ENCODE measurements at regions not wholly inside any gene's neighbourhood (a gene's known extent, or its start where the extent isn't known, plus 50 kb on each side); places are given as distances from the start of the nearest gene placed in this dataset.

- no peak for DNase-seq (ENCODE audit: low spot score in 2 of 2)
- ATAC-seq: no peak
- peaks cover 5 to 12% of the 10 kb centered on the region in 2 donors for H3K9me3 Mint-ChIP-seq
- H3K36me3 Mint-ChIP-seq: no peaks in the 10 kb centered on the region
- H3K27ac Mint-ChIP-seq: no peak overlapping the region
Observed at GRCh38 chr14:80146941-80147340, 64.4 kb downstream of the DIO2 start.

- Mint-ChIP-seq H3K27ac (no peak overlapping the region), H3K36me3 (peaks cover 0 to 26% of the 10 kb centered on the region in 2 donors), H3K9me3 (peaks cover 33 to 41% of the 10 kb centered on the region in 2 donors)
- DNase-seq (ENCODE audit: low spot score in 2 of 2) (peak in 1 of 2 donors; percentile 2), ATAC-seq (no peak)
Observed at GRCh38 chr14:80136358-80136757, 74.9 kb downstream of the DIO2 start.

- peaks cover 0 to 20% of the 10 kb centered on the region in 2 donors for H3K36me3 Mint-ChIP-seq
- no peak overlapping the region for H3K27ac Mint-ChIP-seq
- peaks cover 29 to 33% of the 10 kb centered on the region in 2 donors for H3K9me3 Mint-ChIP-seq
- DNase-seq (ENCODE audit: low spot score in 2 of 2): no peak
- no peak for ATAC-seq
Observed at GRCh38 chr14:80135305-80136088, 75.8 kb downstream of the DIO2 start.

GRCh38 chr14:80134321-80134720, 77.0 kb downstream of the DIO2 start:
- peaks cover 30 to 31% of the 10 kb centered on the region in 2 donors for H3K9me3 Mint-ChIP-seq

GRCh38 chr14:80133457-80133856, 77.8 kb downstream of the DIO2 start:
- Mint-ChIP-seq H3K27ac (no peak overlapping the region), H3K36me3 (peaks cover 0 to 20% of the 10 kb centered on the region in 2 donors), H3K9me3 (peaks cover 30 to 31% of the 10 kb centered on the region in 2 donors)
- DNase-seq (ENCODE audit: low spot score in 2 of 2) (no peak), ATAC-seq (no peak)

More at GRCh38 chr14:80134321-80134720, 77.0 kb downstream of the DIO2 start:
- ATAC-seq (no peak), DNase-seq (ENCODE audit: low spot score in 2 of 2) (no peak)
- peaks cover 0 to 20% of the 10 kb centered on the region in 2 donors for H3K36me3 Mint-ChIP-seq
- no peak overlapping the region for H3K27ac Mint-ChIP-seq

- no peak overlapping the region for H3K27ac Mint-ChIP-seq
Observed at GRCh38 chr14:80127466-80127865, 83.8 kb downstream of the DIO2 start.

GRCh38 chr14:80124794-80125193, 86.5 kb downstream of the DIO2 start:
- Mint-ChIP-seq H3K36me3 (peaks cover 0 to 4% of the 10 kb centered on the region in 2 donors), H3K27ac (no peak overlapping the region), H3K9me3 (peaks cover 17 to 29% of the 10 kb centered on the region in 2 donors)
- DNase-seq (ENCODE audit: low spot score in 2 of 2) (no peak), ATAC-seq (no peak)

More at GRCh38 chr14:80127466-80127865, 83.8 kb downstream of the DIO2 start:
- ATAC-seq (no peak), DNase-seq (ENCODE audit: low spot score in 2 of 2) (no peak)
- H3K36me3 Mint-ChIP-seq: no peaks in the 10 kb centered on the region
- peaks cover 10 to 23% of the 10 kb centered on the region in 2 donors for H3K9me3 Mint-ChIP-seq

- no peak for ATAC-seq
- H3K27ac Mint-ChIP-seq: no peak overlapping the region
- peaks cover 17 to 34% of the 10 kb centered on the region in 2 donors for H3K9me3 Mint-ChIP-seq
Observed at GRCh38 chr14:80117876-80118275, 93.4 kb downstream of the DIO2 start.

GRCh38 chr14:80116157-80116556, 95.1 kb downstream of the DIO2 start:
- ATAC-seq: no peak
- Mint-ChIP-seq H3K36me3 (no peaks in the 10 kb centered on the region), H3K9me3 (peaks cover 9 to 25% of the 10 kb centered on the region in 2 donors), H3K27ac (no peak overlapping the region)
- DNase-seq (ENCODE audit: low spot score in 2 of 2): no peak

More at GRCh38 chr14:80117876-80118275, 93.4 kb downstream of the DIO2 start:
- peaks cover 0 to 4% of the 10 kb centered on the region in 2 donors for H3K36me3 Mint-ChIP-seq
- no peak for DNase-seq (ENCODE audit: low spot score in 2 of 2)

- H3K27ac Mint-ChIP-seq: peak overlapping the region in 1 of 2 donors; percentile 10
- peaks cover 0 to 4% of the 10 kb centered on the region in 2 donors for H3K36me3 Mint-ChIP-seq
- ATAC-seq (no peak), DNase-seq (ENCODE audit: low spot score in 2 of 2) (no peak)
- H3K9me3 Mint-ChIP-seq: peaks cover 10 to 23% of the 10 kb centered on the region in 2 donors
Observed at GRCh38 chr14:80110721-80111120, 100.6 kb downstream of the DIO2 start.

- ATAC-seq: no peak
- H3K27ac Mint-ChIP-seq: no peak overlapping the region
- H3K9me3 Mint-ChIP-seq: peaks cover 10 to 17% of the 10 kb centered on the region in 2 donors
- peaks cover 0 to 4% of the 10 kb centered on the region in 2 donors for H3K36me3 Mint-ChIP-seq
- DNase-seq (ENCODE audit: low spot score in 2 of 2): no peak
Observed at GRCh38 chr14:80109055-80109454, 102.2 kb downstream of the DIO2 start.

- H3K27ac Mint-ChIP-seq: no peak overlapping the region
- ATAC-seq: no peak
- peaks cover 10 to 14% of the 10 kb centered on the region in 2 donors for H3K9me3 Mint-ChIP-seq
- no peak for DNase-seq (ENCODE audit: low spot score in 2 of 2)
- peaks cover 0 to 4% of the 10 kb centered on the region in 2 donors for H3K36me3 Mint-ChIP-seq
Observed at GRCh38 chr14:80108430-80108829, 102.9 kb downstream of the DIO2 start.

GRCh38 chr14:80105488-80105994, 105.8 kb downstream of the DIO2 start:
- no peak overlapping the region for H3K27ac Mint-ChIP-seq
- DNase-seq (ENCODE audit: low spot score in 2 of 2): no peak
- H3K9me3 Mint-ChIP-seq: peaks cover 5 to 8% of the 10 kb centered on the region in 2 donors
- ATAC-seq: no peak
- peaks cover 0 to 4% of the 10 kb centered on the region in 2 donors for H3K36me3 Mint-ChIP-seq

- DNase-seq (ENCODE audit: low spot score in 2 of 2): no peak
- ATAC-seq: no peak
- Mint-ChIP-seq H3K36me3 (peaks cover 0 to 5% of the 10 kb centered on the region in 2 donors), H3K9me3 (peaks cover 3 to 6% of the 10 kb centered on the region in 2 donors), H3K27ac (no peak overlapping the region)
Observed at GRCh38 chr14:80101835-80102234, 109.5 kb downstream of the DIO2 start.

- peaks cover 4 to 5% of the 10 kb centered on the region in 2 donors for H3K9me3 Mint-ChIP-seq
- no peak overlapping the region for H3K27ac Mint-ChIP-seq
- ATAC-seq (no peak), DNase-seq (ENCODE audit: low spot score in 2 of 2) (no peak)
- peaks cover 0 to 4% of the 10 kb centered on the region in 2 donors for H3K36me3 Mint-ChIP-seq
Observed at GRCh38 chr14:80100681-80101080, 110.6 kb downstream of the DIO2 start.

- Mint-ChIP-seq H3K36me3 (peaks cover 0 to 4% of the 10 kb centered on the region in 2 donors), H3K27ac (no peak overlapping the region), H3K9me3 (peaks cover 4 to 5% of the 10 kb centered on the region in 2 donors)
- ATAC-seq: no peak
- no peak for DNase-seq (ENCODE audit: low spot score in 2 of 2)
Observed at GRCh38 chr14:80095623-80096022, 115.7 kb downstream of the DIO2 start.

- Mint-ChIP-seq H3K27ac (no peak overlapping the region), H3K9me3 (peaks cover 11% of the 10 kb centered on the region in 2 donors), H3K36me3 (peaks cover 0 to 4% of the 10 kb centered on the region in 2 donors)
- ATAC-seq (no peak), DNase-seq (ENCODE audit: low spot score in 2 of 2) (no peak)
Observed at GRCh38 chr14:80087411-80087810, 123.9 kb downstream of the DIO2 start.
